ENCODE measurements at regions not wholly inside any gene's neighbourhood (a gene's known extent, or its start where the extent isn't known, plus 50 kb on each side); places are given as distances from the start of the nearest gene placed in this dataset.
"Not testable (repeated sequence)": the region's sequence is repeated elsewhere in the genome, so short reads cannot be mapped to it uniquely, and the experiment has no call there.

DNA sequence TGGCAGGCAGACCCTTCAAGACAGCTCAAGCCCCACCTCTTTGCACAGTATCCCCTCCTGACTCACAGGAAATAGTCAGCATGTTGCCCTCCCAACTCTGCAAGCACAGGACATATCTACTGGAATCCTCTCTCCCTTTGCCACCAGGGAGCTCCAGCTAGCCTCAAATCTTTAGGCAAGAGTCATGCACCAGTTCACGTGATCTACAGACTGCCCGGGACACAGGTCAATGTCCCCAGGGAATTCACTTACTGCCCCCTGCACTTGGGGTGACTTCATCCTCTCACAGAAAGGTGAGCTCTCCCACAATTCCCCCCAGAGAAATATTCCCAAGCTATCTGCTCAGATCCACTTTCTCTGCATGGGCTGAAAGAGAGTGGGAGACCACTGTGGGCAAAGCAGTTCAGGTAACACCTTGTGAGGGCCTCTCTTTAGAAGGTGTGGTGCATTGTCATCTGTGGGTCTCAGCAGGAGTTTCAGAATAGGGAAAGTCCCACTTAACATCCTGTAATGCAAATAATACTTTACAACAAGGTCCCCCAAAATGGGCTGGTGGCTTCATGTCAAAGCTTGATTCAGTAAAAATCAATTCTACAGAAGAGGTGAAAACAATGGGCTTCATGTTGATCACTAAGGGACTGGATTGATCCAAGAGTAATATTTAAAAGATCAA is 129.9 kb downstream of the NOC3L start:
- H3K4me1 ChIP-seq: no peaks in the 10 kb centered on the region
- H3K4me3 ChIP-seq: no peak overlapping the region
- DNase-seq: no peak
- H3K27me3 ChIP-seq: no peaks in the 10 kb centered on the region
- H3K9me3 ChIP-seq (replicated peaks): no peaks in the 10 kb centered on the region
- no peak overlapping the region for H3K27ac ChIP-seq
- H3K36me3 ChIP-seq: no peaks in the 10 kb centered on the region

DNA sequence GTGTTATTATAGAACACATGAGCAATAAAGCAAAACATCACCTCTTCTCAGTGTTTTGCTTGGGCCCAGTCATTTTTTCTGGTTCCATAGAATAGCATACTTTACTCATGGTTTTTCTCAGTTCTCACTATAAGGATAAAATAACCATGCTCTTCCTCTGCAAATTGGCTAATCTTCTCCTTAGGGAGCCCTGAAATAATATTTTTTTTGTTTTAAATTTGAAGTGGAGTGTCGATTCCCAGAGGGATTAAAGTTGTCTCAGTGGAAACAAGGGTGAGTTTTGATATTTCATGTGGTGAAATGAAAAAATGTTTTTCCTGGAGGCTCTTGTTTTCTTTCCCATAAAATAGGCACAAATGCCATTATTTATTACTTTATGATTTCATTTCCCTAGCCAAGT is 127.3 kb downstream of the NOC3L start:
- Histone ChIP-seq H3K36me3 (no peaks in the 10 kb centered on the region), H3K27ac (no peak overlapping the region), H3K4me3 (no peak overlapping the region), H3K27me3 (no peaks in the 10 kb centered on the region), H3K9me3 (replicated peaks) (no peaks in the 10 kb centered on the region), H3K4me1 (no peaks in the 10 kb centered on the region)
- no peak for DNase-seq

DNA sequence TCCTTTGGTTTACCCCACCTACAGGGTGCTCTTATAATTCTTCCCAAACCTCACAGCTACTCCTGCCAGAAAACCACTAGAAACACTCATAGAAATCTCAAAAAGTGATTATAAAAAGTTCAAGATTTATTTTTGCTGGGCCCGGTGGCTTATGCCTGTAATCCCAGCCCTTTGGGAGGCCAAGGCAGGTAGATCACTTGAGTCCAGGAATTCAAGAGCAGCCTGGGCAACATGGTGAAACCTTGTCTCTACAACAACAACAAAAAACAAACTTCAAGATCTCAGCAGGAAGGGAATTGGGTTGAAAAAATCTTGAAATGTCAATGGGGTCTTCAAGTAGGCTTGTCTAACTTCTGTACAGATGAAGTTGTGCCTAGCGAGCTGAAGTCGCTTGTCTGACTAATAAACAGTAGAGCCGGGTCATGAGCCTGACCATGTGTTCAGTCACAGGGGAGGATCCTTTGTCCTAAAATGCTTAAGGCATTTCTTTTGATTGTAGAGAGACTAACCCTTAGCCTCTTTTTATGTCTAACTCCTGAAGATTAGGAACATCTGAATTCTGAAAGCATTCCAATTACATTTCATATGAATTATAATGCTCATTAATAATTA is 124.6 kb downstream of the NOC3L start:
- DNase-seq: no peak
- Histone ChIP-seq H3K27me3 (no peaks in the 10 kb centered on the region), H3K4me1 (no peaks in the 10 kb centered on the region), H3K27ac (no peak overlapping the region), H3K4me3 (no peak overlapping the region), H3K9me3 (replicated peaks) (no peaks in the 10 kb centered on the region), H3K36me3 (no peaks in the 10 kb centered on the region)

DNA sequence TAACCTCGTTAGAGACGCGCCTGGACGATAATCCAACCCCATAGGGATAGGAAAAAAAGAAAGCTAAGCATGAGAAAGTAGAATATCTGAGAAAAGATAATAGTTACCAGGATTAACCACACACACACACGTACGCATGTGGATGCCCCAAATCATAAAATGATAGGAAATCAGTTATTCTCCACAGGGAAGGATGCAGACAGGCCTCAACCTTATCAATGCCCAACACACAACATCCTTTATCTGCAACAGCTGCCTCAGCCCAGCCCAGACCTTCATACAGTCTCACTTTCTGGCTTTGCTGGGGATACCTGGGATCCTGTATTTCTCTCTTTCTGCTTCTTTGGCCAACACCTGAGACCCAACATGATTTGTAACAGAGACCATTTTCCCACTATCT is 123.0 kb downstream of the NOC3L start:
- no peak for DNase-seq
- Histone ChIP-seq H3K4me1 (no peaks in the 10 kb centered on the region), H3K4me3 (no peak overlapping the region), H3K9me3 (replicated peaks) (no peaks in the 10 kb centered on the region), H3K36me3 (no peaks in the 10 kb centered on the region), H3K27ac (no peak overlapping the region), H3K27me3 (no peaks in the 10 kb centered on the region)

DNA sequence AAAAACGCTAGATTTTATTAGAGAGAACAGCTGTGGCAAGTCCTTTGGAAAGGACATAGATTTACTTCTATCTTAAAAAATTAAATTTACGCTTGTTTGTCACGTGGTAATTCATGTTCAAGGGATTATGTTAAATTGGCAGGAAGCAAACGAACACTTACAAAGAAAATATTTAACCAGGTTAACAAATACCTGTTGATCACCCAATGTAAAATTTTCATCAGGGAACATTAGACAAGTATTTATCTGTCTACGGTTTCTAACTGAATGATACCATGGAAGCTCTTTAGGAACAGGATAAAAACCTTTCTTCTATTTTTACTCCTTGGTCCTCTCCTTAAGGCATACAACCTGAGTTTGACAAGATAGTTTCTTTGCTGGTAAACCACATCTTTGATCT is 122.2 kb downstream of the NOC3L start:
- no peak for DNase-seq
- no peak overlapping the region for H3K27ac ChIP-seq
- H3K4me1 ChIP-seq: no peaks in the 10 kb centered on the region
- H3K36me3 ChIP-seq: no peaks in the 10 kb centered on the region
- no peaks in the 10 kb centered on the region for H3K27me3 ChIP-seq
- no peaks in the 10 kb centered on the region for H3K9me3 ChIP-seq (replicated peaks)
- H3K4me3 ChIP-seq: no peak overlapping the region

DNA sequence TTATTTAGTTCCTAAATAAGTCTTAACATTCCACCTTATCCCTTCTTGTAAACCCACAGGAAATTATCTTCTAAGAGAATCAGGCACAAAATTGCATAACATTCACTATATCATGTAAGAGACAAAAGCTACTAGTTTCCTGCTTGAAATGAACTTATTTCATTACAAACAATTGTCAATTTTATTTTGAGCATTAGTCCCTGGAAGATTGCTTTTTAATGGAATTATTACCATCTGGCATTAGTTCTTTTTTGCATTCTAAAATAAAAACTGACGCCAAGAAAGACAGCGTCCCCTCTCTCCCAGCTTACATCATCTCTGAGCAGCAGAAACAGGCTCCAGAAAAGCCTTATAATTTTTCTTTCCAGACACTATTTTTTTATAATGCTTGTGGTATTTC is 121.8 kb downstream of the NOC3L start:
- no peaks in the 10 kb centered on the region for H3K27me3 ChIP-seq
- no peaks in the 10 kb centered on the region for H3K4me1 ChIP-seq

DNA sequence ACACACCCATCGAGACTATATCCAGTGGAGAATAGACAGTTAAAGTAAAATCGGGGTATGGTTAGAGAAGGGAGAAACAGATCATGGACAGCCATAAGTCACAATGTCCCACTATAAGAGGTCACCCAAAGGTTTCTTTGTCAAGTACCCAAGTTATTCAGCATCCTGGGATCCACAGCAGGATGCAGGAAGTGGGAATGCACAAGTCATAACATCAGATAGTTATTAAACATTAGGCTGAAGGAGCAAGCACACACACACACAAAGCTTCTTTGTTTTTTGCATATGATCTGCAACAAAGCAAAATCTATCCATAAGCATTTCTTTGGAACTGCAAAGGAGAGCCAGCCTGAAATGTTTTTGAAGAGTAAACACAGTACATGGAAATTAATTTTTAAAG is 111.6 kb downstream of the NOC3L start:
- Histone ChIP-seq H3K4me1 (no peaks in the 10 kb centered on the region), H3K27me3 (no peaks in the 10 kb centered on the region), H3K27ac (no peak overlapping the region), H3K9me3 (replicated peaks) (no peaks in the 10 kb centered on the region), H3K4me3 (no peak overlapping the region), H3K36me3 (no peaks in the 10 kb centered on the region)
- no peak for DNase-seq

More for the DNA sequence above, 121.8 kb downstream of the NOC3L start:
- no peaks in the 10 kb centered on the region for H3K9me3 ChIP-seq (replicated peaks)
- no peak for DNase-seq
- no peak overlapping the region for H3K4me3 ChIP-seq
- no peak overlapping the region for H3K27ac ChIP-seq
- no peaks in the 10 kb centered on the region for H3K36me3 ChIP-seq

DNA sequence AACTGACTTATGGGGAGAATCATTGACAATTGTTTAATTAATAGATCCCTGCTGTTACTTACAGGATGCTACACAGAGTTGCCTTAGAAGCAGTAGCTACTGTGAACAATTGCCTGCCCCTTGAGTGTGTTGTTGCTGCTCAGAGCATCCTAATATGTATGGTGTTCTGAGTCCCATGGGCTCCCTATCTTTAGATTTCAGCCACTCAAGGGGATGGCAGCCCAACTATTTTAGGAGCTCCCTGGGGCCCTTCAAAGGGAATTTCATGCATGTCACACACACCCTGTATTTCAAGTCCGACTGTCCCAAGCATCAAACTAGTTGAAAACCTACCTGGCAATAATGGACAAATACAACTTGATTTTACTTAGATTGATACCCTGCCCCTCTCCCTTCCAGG is 111.2 kb downstream of the NOC3L start:
- no peak overlapping the region for H3K27ac ChIP-seq
- no peaks in the 10 kb centered on the region for H3K27me3 ChIP-seq
- DNase-seq: no peak
- H3K4me1 ChIP-seq: no peaks in the 10 kb centered on the region
- H3K9me3 ChIP-seq (replicated peaks): no peaks in the 10 kb centered on the region
- no peak overlapping the region for H3K4me3 ChIP-seq
- H3K36me3 ChIP-seq: no peaks in the 10 kb centered on the region

DNA sequence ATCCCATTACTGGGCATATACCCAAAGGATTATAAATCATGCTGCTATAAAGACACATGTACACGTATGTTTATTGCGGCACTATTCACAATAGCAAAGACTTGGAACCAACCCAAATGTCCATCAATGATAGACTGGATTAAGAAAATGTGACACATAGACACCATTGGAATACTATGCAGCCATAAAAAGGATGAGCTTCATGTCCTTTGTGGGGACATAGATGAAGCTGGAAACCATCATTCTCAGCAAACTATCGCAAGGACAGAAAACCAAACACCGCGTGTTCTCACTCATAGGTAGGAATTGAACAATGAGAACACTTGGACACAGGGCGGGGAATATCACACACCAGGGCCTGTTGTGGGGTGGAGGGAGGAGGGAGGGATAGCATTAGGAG is 105.3 kb downstream of the NOC3L start:
- H3K27ac ChIP-seq, DNase-seq, H3K27me3 ChIP-seq: not testable (repeated sequence)

DNA sequence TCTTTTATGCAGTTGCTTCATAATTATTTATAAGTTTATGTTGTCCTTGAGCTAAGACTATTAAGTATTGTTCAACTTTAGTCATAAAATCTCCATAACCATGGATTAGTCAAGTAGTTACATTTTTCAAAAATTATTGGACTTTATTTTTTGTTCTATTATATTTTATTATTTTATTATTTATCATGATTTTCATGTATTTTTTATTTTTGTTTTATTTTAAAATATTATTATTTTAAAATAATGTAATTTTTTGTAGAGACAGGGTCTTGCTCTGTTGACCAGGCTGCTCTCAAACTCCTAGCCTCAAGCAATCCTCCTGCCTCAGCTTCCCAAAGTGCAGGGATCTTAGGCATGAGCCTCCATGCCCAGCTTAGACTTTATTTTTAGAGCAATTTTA is 102.3 kb downstream of the NOC3L start:
- Histone ChIP-seq H3K9me3 (replicated peaks) (no peaks in the 10 kb centered on the region), H3K27ac (no peak overlapping the region), H3K36me3 (no peaks in the 10 kb centered on the region), H3K4me3 (no peak overlapping the region), H3K4me1 (no peaks in the 10 kb centered on the region), H3K27me3 (no peaks in the 10 kb centered on the region)
- DNase-seq: no peak

More for the DNA sequence above, 105.3 kb downstream of the NOC3L start:
- H3K4me1 ChIP-seq; H3K36me3 ChIP-seq; H3K4me3 ChIP-seq; H3K9me3 ChIP-seq (replicated peaks): not testable (repeated sequence)

DNA sequence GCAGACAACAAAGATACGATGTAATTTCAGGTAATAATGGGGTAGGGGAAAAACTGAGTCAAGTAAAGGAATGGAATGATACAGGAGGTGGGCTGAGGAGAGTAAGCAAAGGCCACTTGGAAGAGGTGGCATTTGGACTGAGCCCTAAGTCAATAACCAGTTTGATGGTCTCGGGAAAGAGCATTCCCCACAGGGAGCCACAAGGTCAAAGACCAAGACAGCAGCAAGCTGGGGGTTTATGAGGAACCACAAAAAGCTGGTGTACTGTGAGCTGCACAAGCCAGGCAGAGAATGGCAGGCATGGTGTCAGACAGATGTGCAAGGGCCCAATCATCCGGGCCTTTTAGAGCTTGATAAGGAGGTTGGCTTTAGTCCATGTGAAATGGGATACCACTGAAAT is 98.7 kb downstream of the NOC3L start:
- no peak overlapping the region for H3K4me3 ChIP-seq
- H3K9me3 ChIP-seq (replicated peaks): no peaks in the 10 kb centered on the region
- H3K27ac ChIP-seq: no peak overlapping the region
- no peaks in the 10 kb centered on the region for H3K4me1 ChIP-seq
- peak; percentile 4 to 24 for DNase-seq
- no peaks in the 10 kb centered on the region for H3K27me3 ChIP-seq
- H3K36me3 ChIP-seq: no peaks in the 10 kb centered on the region

DNA sequence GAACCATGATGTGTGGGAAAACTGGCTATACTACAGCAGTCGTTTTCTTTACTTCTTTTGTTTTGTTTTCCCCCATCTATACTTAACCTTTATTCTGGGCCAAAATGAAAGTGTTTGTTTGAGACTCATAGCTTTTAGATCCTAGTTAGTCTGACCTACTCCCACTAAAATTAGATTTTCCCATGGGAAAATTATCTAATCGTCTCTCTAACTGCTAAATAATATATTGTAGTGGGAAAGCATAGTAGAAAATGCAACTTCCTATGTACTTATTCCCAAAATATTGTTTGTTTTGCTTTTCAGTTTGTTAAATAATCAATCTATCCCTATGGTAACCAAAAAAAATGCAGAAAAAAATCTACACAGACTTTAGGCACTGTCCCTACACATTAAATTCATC is 96.6 kb downstream of the NOC3L start:
- Histone ChIP-seq H3K4me3 (no peak overlapping the region), H3K27ac (no peak overlapping the region), H3K9me3 (replicated peaks) (no peaks in the 10 kb centered on the region), H3K27me3 (no peaks in the 10 kb centered on the region), H3K4me1 (no peaks in the 10 kb centered on the region), H3K36me3 (no peaks in the 10 kb centered on the region)
- no peak for DNase-seq

DNA sequence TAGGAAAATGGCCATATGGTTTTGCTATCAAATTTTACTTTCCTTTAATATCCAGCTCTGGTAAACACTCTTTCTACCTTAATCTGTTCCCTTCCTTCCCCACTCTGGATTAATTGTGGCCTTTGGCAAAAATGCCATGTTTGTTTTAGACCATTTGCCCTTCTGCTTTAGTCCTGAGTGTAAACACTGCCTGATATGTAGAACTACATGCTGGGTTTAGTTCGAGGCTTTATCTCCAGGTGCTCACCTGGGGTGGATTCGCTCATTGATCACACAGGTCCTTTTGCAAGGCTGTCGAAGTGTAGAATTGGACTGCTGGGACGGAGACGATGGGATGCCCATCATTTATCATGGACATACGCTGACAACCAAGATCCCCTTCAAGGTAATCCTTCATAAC is 94.1 kb downstream of the NOC3L start:
- no peak for DNase-seq
- peaks cover 2% of the 10 kb centered on the region for H3K4me1 ChIP-seq
- no peak overlapping the region for H3K27ac ChIP-seq
- H3K36me3 ChIP-seq: no peaks in the 10 kb centered on the region
- no peak overlapping the region for H3K4me3 ChIP-seq
- no peaks in the 10 kb centered on the region for H3K27me3 ChIP-seq
- no peaks in the 10 kb centered on the region for H3K9me3 ChIP-seq (replicated peaks)

DNA sequence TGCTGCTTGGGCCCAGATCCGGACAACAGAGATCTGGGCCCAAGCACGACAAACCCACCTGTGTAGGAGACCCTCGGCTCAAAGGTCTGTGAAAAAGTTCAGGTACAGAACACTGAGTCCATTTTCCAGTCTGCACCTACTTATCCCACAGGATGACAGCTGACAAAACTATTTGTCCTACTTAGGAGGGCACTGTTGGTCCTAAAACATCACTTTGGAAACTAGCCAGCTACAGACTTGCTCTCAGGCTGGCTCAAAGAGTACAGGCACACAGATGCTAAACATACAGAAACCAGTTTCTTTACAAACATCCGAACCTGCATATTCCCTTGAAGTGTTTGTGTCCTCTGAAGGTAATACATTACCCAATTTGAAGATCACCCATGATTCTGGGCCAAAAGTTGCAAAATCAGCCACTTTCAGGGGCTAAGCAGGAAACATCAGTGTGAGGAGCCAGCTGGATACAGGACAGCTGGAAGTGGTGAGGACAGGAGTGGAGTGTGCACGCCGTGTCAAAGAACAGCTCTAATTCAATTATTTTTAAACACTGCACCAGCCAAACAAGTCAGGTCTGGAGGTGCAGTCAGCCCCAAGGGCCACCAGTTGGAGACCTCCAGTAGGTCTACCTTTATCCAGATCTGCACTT is 88.5 kb downstream of the NOC3L start:
- DNase-seq: peak; percentile 27 to 66
- H3K4me1 ChIP-seq: peaks cover 21% of the 10 kb centered on the region
- no peak overlapping the region for H3K4me3 ChIP-seq
- peak overlapping the region; percentile 52 for H3K27ac ChIP-seq
- no peaks in the 10 kb centered on the region for H3K9me3 ChIP-seq (replicated peaks)
- H3K27me3 ChIP-seq: no peaks in the 10 kb centered on the region
- H3K36me3 ChIP-seq: no peaks in the 10 kb centered on the region

DNA sequence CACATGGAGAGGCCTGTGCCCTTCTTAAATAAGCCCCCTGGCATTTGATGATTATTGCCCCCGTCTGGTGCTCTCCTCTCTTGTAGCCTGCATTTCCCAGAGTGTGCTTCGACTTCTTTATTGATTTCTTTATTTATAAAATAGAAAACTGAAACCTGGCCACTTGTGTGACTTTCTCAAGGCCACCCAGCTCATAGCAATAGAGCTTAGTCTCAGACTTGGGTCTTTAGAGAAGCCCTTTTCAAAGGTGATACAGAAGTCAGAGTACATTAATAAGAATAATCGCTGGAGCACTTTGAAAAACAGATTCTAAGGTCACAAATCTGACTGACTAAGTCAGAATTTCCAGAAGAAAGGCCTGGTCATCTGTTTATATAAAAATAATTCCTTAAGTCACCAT is 86.6 kb downstream of the NOC3L start:
- DNase-seq: no peak
- H3K27me3 ChIP-seq: no peaks in the 10 kb centered on the region
- peaks cover 21% of the 10 kb centered on the region for H3K4me1 ChIP-seq
- H3K9me3 ChIP-seq (replicated peaks): no peaks in the 10 kb centered on the region
- no peaks in the 10 kb centered on the region for H3K36me3 ChIP-seq
- H3K4me3 ChIP-seq: no peak overlapping the region
- H3K27ac ChIP-seq: no peak overlapping the region

DNA sequence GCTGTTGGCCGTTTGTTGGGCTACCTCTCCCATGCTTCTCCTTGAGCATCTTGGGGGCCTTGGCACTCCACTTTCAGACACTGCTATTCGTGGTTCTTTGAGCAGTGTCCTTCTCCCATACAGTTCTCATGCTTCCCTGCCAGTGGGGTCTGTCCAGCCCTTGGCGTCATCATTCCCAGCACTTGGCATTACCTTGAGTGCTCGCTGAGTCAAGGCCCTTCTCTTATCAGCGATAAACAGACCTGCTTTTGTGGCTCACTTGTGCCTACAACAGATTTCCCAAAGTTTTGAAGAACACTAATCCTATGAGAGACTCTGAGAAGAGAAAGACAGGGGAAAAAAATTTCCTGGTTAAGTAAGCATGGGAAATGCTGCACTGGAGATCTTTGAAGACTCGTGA is 85.3 kb downstream of the NOC3L start:
- DNase-seq: no peak
- peaks cover 21% of the 10 kb centered on the region for H3K4me1 ChIP-seq
- no peak overlapping the region for H3K4me3 ChIP-seq
- no peaks in the 10 kb centered on the region for H3K27me3 ChIP-seq
- no peaks in the 10 kb centered on the region for H3K9me3 ChIP-seq (replicated peaks)
- H3K36me3 ChIP-seq: no peaks in the 10 kb centered on the region
- H3K27ac ChIP-seq: no peak overlapping the region
